Trophoblast cell (in vitro differentiated cells and primary cell): ENCODE measurements at regions not wholly inside any gene's neighbourhood (a gene's known extent, or its start where the extent isn't known, plus 50 kb on each side); places are given as distances from the start of the nearest gene placed in this dataset.

ENCODE experiments used
- DNase-seq, 2 donors: peaks; one replicate each; pipeline ENCODE4 v3.0.0-alpha.2; 2016
- H2AFZ ChIP-seq: 2 replicates; pipeline ENCODE4 v1.6.1; 2013; ENCODE audit warnings: low read length, moderate library complexity, mild to moderate bottlenecking; ENCODE audit not compliant: insufficient read depth, poor library complexity
- H2AK5ac ChIP-seq: 2 replicates; pipeline ENCODE4 v1.6.1; 2013; ENCODE audit warnings: mild to moderate bottlenecking, low read length
- H2BK120ac ChIP-seq: 2 replicates; pipeline ENCODE4 v1.6.1; 2013; ENCODE audit warnings: low read length, mild to moderate bottlenecking, moderate library complexity; ENCODE audit not compliant: insufficient read depth, poor library complexity
- H2BK12ac ChIP-seq: 2 replicates; pipeline ENCODE4 v1.6.1; 2013; ENCODE audit warnings: mild to moderate bottlenecking, low read length, moderate library complexity
- H2BK5ac ChIP-seq: 2 replicates; pipeline ENCODE4 v1.6.1; 2013; ENCODE audit warnings: low read length, low read depth, moderate library complexity, mild to moderate bottlenecking; ENCODE audit not compliant: poor library complexity
- H3K14ac ChIP-seq: 2 replicates; pipeline ENCODE4 v1.6.1; 2013; ENCODE audit warnings: mild to moderate bottlenecking, low read length
- H3K18ac ChIP-seq: 2 replicates; pipeline ENCODE4 v1.6.1; 2013; ENCODE audit warnings: mild to moderate bottlenecking, low read length
- H3K23ac ChIP-seq: 2 replicates; pipeline ENCODE4 v1.6.1; 2013; ENCODE audit warnings: low read length
- H3K27ac ChIP-seq: 2 replicates; pipeline ENCODE4 v1.5.1; 2013; ENCODE audit warnings: low read depth, mild to moderate bottlenecking, inconsistent platforms, low read length, moderate library complexity
- H3K27me3 ChIP-seq: 2 replicates; pipeline ENCODE4 v1.6.1; 2013; ENCODE audit warnings: inconsistent platforms, mild to moderate bottlenecking, low read length, moderate library complexity; ENCODE audit not compliant: insufficient read depth
- H3K36me3 ChIP-seq, 2 experiments: 1 replicate in 1 of 2; 2 replicates in 1 of 2; pipeline ENCODE4 v1.6.1; 2013; ENCODE audit warnings: low read length in 2 of 2, mild to moderate bottlenecking in 2 of 2, moderate library complexity in 1 of 2; ENCODE audit not compliant: insufficient read depth in 2 of 2, control insufficient read depth in 1 of 2
- H3K4ac ChIP-seq: 2 replicates; pipeline ENCODE4 v1.6.1; 2013; ENCODE audit warnings: low read depth, mild to moderate bottlenecking, low read length, moderate library complexity
- H3K4me1 ChIP-seq, 2 experiments: 1 replicate in 1 of 2; 2 replicates in 1 of 2; pipeline ENCODE4 v1.6.1; 2013; ENCODE audit warnings: low read length in 2 of 2, mild to moderate bottlenecking in 2 of 2, moderate library complexity in 1 of 2; ENCODE audit not compliant: insufficient read depth in 2 of 2, control insufficient read depth in 1 of 2
- H3K4me2 ChIP-seq: 2 replicates; pipeline ENCODE4 v1.6.1; 2013; ENCODE audit warnings: inconsistent platforms, mild to moderate bottlenecking, low read length, moderate library complexity
- H3K4me3 ChIP-seq: 2 replicates; pipeline ENCODE4 v1.5.1; 2013; ENCODE audit warnings: mild to moderate bottlenecking, low read depth, low read length, inconsistent platforms
- H3K79me1 ChIP-seq: one replicate; pipeline ENCODE4 v1.6.1; 2013; ENCODE audit warnings: low read length
- H3K79me2 ChIP-seq: 2 replicates; pipeline ENCODE4 v1.6.1; 2013; ENCODE audit warnings: low read length, mild to moderate bottlenecking; ENCODE audit not compliant: control insufficient read depth, insufficient read depth, poor library complexity
- H3K9ac ChIP-seq: 2 replicates; pipeline ENCODE4 v1.6.1; 2013; ENCODE audit warnings: mild to moderate bottlenecking, low read length
- H3K9me3 ChIP-seq: 2 replicates; pipeline ENCODE4 v1.6.1; 2013; ENCODE audit warnings: low read depth, mild to moderate bottlenecking, control low read depth, inconsistent platforms, low read length; ENCODE audit not compliant: insufficient read depth
- H4K12ac ChIP-seq: 2 replicates; pipeline ENCODE4 v1.6.1; 2013; ENCODE audit warnings: low read depth, mild to moderate bottlenecking, low read length, moderate library complexity
- H4K8ac ChIP-seq: 2 replicates; pipeline ENCODE4 v1.6.1; 2013; ENCODE audit warnings: low read depth, mild to moderate bottlenecking, low read length, moderate library complexity
- H4K91ac ChIP-seq: one replicate; pipeline ENCODE4 v1.6.1; 2013; ENCODE audit warnings: low read depth, mild to moderate bottlenecking, low read length, moderate library complexity
- WGBS: extraction: QIAGEN DNeasy Blood & Tissue Kit; methylation state at CpG from one replicate; pipeline ENCODE4 v1.1.7; 2013; ENCODE audit warnings: missing lambda C conversion rate; ENCODE audit not compliant: insufficient read length, insufficient coverage; ENCODE audit errors: extremely low coverage; 5-methylcytosine and 5-hydroxymethylcytosine counted together

DNA sequence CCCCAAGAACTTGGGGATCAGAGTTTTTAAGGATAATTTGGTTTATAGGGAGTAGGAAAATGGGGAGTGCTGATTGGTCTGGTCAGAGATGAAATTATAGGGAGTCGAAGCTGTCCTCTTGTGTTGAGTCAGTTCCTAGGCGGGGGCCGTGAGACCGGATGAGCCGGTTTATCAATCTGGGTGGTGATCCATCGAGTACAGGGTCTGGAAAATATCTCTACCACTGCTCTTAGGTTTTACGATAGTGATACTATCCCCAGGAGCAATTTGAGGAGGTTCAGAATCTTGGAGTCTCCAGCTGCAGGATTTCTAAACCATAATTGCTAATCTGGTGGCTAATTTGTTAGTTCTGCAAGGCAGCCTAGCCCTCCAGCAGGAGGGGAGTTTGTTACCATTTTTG is 403.4 kb downstream of the CDH11 start:
- no CpG with 5 or more reads among the region's 7 CpGs for WGBS

DNA sequence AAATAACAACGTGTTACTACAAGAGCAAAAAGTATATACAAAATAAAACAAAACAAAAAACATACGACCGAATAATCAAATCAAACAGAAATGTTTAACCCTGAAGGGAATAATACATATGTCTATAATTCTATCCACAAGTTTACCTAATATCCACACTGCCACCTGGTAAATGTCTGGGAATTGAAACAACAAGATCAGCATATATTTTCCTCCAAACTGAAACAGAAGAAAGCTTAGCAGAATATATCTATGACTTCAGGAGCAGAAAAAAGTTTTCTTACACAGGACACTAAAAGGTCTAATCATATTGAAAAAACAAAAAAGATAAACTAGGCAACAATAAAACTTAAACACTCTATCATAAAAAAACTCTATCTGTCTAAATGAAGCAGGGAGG is 404.0 kb downstream of the CDH11 start:
- Histone ChIP-seq H3K9me3 (peaks cover 1% of the 10 kb centered on the region), H3K79me2 (no peaks in the 10 kb centered on the region), H3K4me1 (no peaks in the 10 kb centered on the region), H4K91ac (no peak overlapping the region), H4K8ac (no peak overlapping the region), H3K14ac (no peak overlapping the region), H3K23ac (no peak overlapping the region), H3K4ac (no peak overlapping the region), H2BK120ac (no peak overlapping the region), H2BK5ac (no peak overlapping the region), H2AFZ (no peak overlapping the region), H2BK12ac (no peak overlapping the region), H4K12ac (no peak overlapping the region), H3K79me1 (peaks cover 4% of the 10 kb centered on the region), H3K27ac (no peak overlapping the region), H3K9ac (no peak overlapping the region), H3K4me3 (no peak overlapping the region), H3K4me2 (no peak overlapping the region), H3K36me3 (no peaks in the 10 kb centered on the region), H2AK5ac (no peak overlapping the region), H3K27me3 (no peaks in the 10 kb centered on the region), H3K18ac (no peak overlapping the region)
- no CpG with 5 or more reads among the region's 3 CpGs for WGBS
- no peak for DNase-seq

More for the DNA sequence above, 403.4 kb downstream of the CDH11 start:
- no peak overlapping the region for H2AFZ ChIP-seq
- no peaks in the 10 kb centered on the region for H3K27me3 ChIP-seq
- H2BK120ac ChIP-seq: peak overlapping the region; percentile 31
- no peak overlapping the region for H3K9ac ChIP-seq
- H4K8ac ChIP-seq: no peak overlapping the region
- no peak overlapping the region for H3K4ac ChIP-seq
- peaks cover 1% of the 10 kb centered on the region for H3K9me3 ChIP-seq
- H3K18ac ChIP-seq: no peak overlapping the region
- no peak overlapping the region for H3K23ac ChIP-seq
- H3K27ac ChIP-seq: peak overlapping the region; percentile 54
- H2BK12ac ChIP-seq: peak overlapping the region; percentile 49
- H3K4me3 ChIP-seq: no peak overlapping the region
- no peak overlapping the region for H3K4me2 ChIP-seq
- H2BK5ac ChIP-seq: peak overlapping the region; percentile 56
- DNase-seq: no peak
- H4K12ac ChIP-seq: no peak overlapping the region
- no peaks in the 10 kb centered on the region for H3K36me3 ChIP-seq
- peaks cover 4% of the 10 kb centered on the region for H3K79me1 ChIP-seq
- H3K79me2 ChIP-seq: no peaks in the 10 kb centered on the region
- H3K14ac ChIP-seq: no peak overlapping the region
- no peak overlapping the region for H4K91ac ChIP-seq
- H3K4me1 ChIP-seq: no peaks in the 10 kb centered on the region
- no peak overlapping the region for H2AK5ac ChIP-seq

GRCh38 chr16:64715624-64716023 is 406.2 kb downstream of the CDH11 start:
- Histone ChIP-seq H4K91ac (no peak overlapping the region), H2BK120ac (no peak overlapping the region), H4K8ac (no peak overlapping the region), H3K4ac (no peak overlapping the region), H3K4me1 (no peaks in the 10 kb centered on the region), H2AFZ (no peak overlapping the region), H3K4me3 (no peak overlapping the region), H3K9me3 (no peaks in the 10 kb centered on the region), H3K79me1 (peaks cover 4% of the 10 kb centered on the region), H2BK12ac (peak overlapping the region; percentile 6), H3K27ac (no peak overlapping the region), H2BK5ac (no peak overlapping the region), H3K23ac (no peak overlapping the region), H3K14ac (no peak overlapping the region), H3K79me2 (no peaks in the 10 kb centered on the region), H3K9ac (no peak overlapping the region), H2AK5ac (no peak overlapping the region), H3K4me2 (no peak overlapping the region), H3K27me3 (no peaks in the 10 kb centered on the region), H4K12ac (no peak overlapping the region), H3K36me3 (no peaks in the 10 kb centered on the region), H3K18ac (no peak overlapping the region)
- DNase-seq: no peak
- WGBS: no CpG with 5 or more reads among the region's 2 CpGs

- Histone ChIP-seq H2BK5ac (no peak overlapping the region), H2BK120ac (no peak overlapping the region), H3K9me3 (no peaks in the 10 kb centered on the region), H2AK5ac (no peak overlapping the region), H3K14ac (no peak overlapping the region), H3K9ac (no peak overlapping the region), H3K18ac (no peak overlapping the region), H3K4me3 (no peak overlapping the region), H2BK12ac (no peak overlapping the region), H3K79me1 (peaks cover 4% of the 10 kb centered on the region), H4K12ac (no peak overlapping the region), H2AFZ (no peak overlapping the region), H3K4me1 (no peaks in the 10 kb centered on the region), H3K79me2 (no peaks in the 10 kb centered on the region), H3K4ac (no peak overlapping the region), H3K36me3 (no peaks in the 10 kb centered on the region), H4K91ac (no peak overlapping the region), H4K8ac (no peak overlapping the region), H3K27ac (no peak overlapping the region), H3K4me2 (no peak overlapping the region), H3K27me3 (no peaks in the 10 kb centered on the region), H3K23ac (no peak overlapping the region)
- no peak for DNase-seq
- no CpG with 5 or more reads among the region's 3 CpGs for WGBS
These were observed 409.8 kb downstream of the CDH11 start for GRCh38 chr16:64712026-64712425.
